ENCODE measurements at regions not wholly inside any gene's neighbourhood (a gene's known extent, or its start where the extent isn't known, plus 50 kb on each side); places are given as distances from the start of the nearest gene placed in this dataset.
"Not testable (repeated sequence)": the region's sequence is repeated elsewhere in the genome, so short reads cannot be mapped to it uniquely, and the experiment has no call there.

- Histone ChIP-seq H3K4me1 (ENCODE audit: control insufficient read depth, insufficient read depth, low read length) (peaks cover 11% of the 10 kb centered on the region; the same call in 1 of the 2 replicates), H3K27me3 (ENCODE audit: control insufficient read depth, insufficient read depth, low read length) (no peaks in the 10 kb centered on the region), H3K4me3 (ENCODE audit: low read depth, low read length) (no peak overlapping the region), H3K9me3 (ENCODE audit: control insufficient read depth, insufficient read depth, low read depth, low read length) (peaks cover 11% of the 10 kb centered on the region), H3K36me3 (ENCODE audit: control insufficient read depth, insufficient read depth, low read length) (no peaks in the 10 kb centered on the region), H3K27ac (ENCODE audit: low read depth, low read length) (no peak overlapping the region), H3K9ac (ENCODE audit: low read length) (no peak overlapping the region)
These were observed 102.1 kb upstream of the CDC42EP3 start for GRCh38 chr2:37773371-37774130.

GRCh38 chr2:37774171-37774944 lies 102.9 kb upstream of the CDC42EP3 start:
- Histone ChIP-seq H3K4me1 (ENCODE audit: control insufficient read depth, insufficient read depth, low read length) (peaks cover 11% of the 10 kb centered on the region; the same call in 1 of the 2 replicates), H3K9me3 (ENCODE audit: control insufficient read depth, insufficient read depth, low read depth, low read length) (peaks cover 11% of the 10 kb centered on the region)
- H3K27me3 ChIP-seq (ENCODE audit: control insufficient read depth, insufficient read depth, low read length); H3K27ac ChIP-seq (ENCODE audit: low read depth, low read length); H3K9ac ChIP-seq (ENCODE audit: low read length); H3K4me3 ChIP-seq (ENCODE audit: low read depth, low read length); H3K36me3 ChIP-seq (ENCODE audit: control insufficient read depth, insufficient read depth, low read length): not testable (repeated sequence)

GRCh38 chr2:37774976-37775907 lies 103.8 kb upstream of the CDC42EP3 start:
- Histone ChIP-seq H3K4me1 (ENCODE audit: control insufficient read depth, insufficient read depth, low read length) (peaks cover 11% of the 10 kb centered on the region; the same call in 1 of the 2 replicates), H3K9me3 (ENCODE audit: control insufficient read depth, insufficient read depth, low read depth, low read length) (peaks cover 11% of the 10 kb centered on the region), H3K36me3 (ENCODE audit: control insufficient read depth, insufficient read depth, low read length) (no peaks in the 10 kb centered on the region), H3K27me3 (ENCODE audit: control insufficient read depth, insufficient read depth, low read length) (no peaks in the 10 kb centered on the region), H3K4me3 (ENCODE audit: low read depth, low read length) (no peak overlapping the region), H3K9ac (ENCODE audit: low read length) (no peak overlapping the region), H3K27ac (ENCODE audit: low read depth, low read length) (0 out of 2 replicates have a peak overlapping the region, but pooled peaks have one; percentile 28)

GRCh38 chr2:37775908-37776250 lies 104.4 kb upstream of the CDC42EP3 start:
- Histone ChIP-seq H3K4me1 (ENCODE audit: control insufficient read depth, insufficient read depth, low read length) (peaks cover 11% of the 10 kb centered on the region; the same call in 1 of the 2 replicates), H3K9ac (ENCODE audit: low read length) (no peak overlapping the region), H3K4me3 (ENCODE audit: low read depth, low read length) (no peak overlapping the region), H3K36me3 (ENCODE audit: control insufficient read depth, insufficient read depth, low read length) (no peaks in the 10 kb centered on the region), H3K27ac (ENCODE audit: low read depth, low read length) (peak overlapping the region; percentile 28; the same call in 1 of the 2 replicates), H3K9me3 (ENCODE audit: control insufficient read depth, insufficient read depth, low read depth, low read length) (peaks cover 11% of the 10 kb centered on the region), H3K27me3 (ENCODE audit: control insufficient read depth, insufficient read depth, low read length) (no peaks in the 10 kb centered on the region)

GRCh38 chr2:37776487-37776886 lies 105.0 kb upstream of the CDC42EP3 start:
- H3K27ac ChIP-seq (ENCODE audit: low read depth, low read length): no peak overlapping the region
- H3K9me3 ChIP-seq (ENCODE audit: control insufficient read depth, insufficient read depth, low read depth, low read length): peaks cover 11% of the 10 kb centered on the region
- H3K9ac ChIP-seq (ENCODE audit: low read length): no peak overlapping the region
- no peaks in the 10 kb centered on the region for H3K36me3 ChIP-seq (ENCODE audit: control insufficient read depth, insufficient read depth, low read length)
- peaks cover 11% of the 10 kb centered on the region; the same call in 1 of the 2 replicates for H3K4me1 ChIP-seq (ENCODE audit: control insufficient read depth, insufficient read depth, low read length)
- no peaks in the 10 kb centered on the region for H3K27me3 ChIP-seq (ENCODE audit: control insufficient read depth, insufficient read depth, low read length)
- H3K4me3 ChIP-seq (ENCODE audit: low read depth, low read length): no peak overlapping the region

- no peaks in the 10 kb centered on the region for H3K27me3 ChIP-seq (ENCODE audit: control insufficient read depth, insufficient read depth, low read length)
- H3K36me3 ChIP-seq (ENCODE audit: control insufficient read depth, insufficient read depth, low read length): no peaks in the 10 kb centered on the region
- H3K4me1 ChIP-seq (ENCODE audit: control insufficient read depth, insufficient read depth, low read length): peaks cover 11% of the 10 kb centered on the region; the same call in 1 of the 2 replicates
- H3K27ac ChIP-seq (ENCODE audit: low read depth, low read length): no peak overlapping the region
- no peak overlapping the region for H3K9ac ChIP-seq (ENCODE audit: low read length)
- peaks cover 9% of the 10 kb centered on the region for H3K9me3 ChIP-seq (ENCODE audit: control insufficient read depth, insufficient read depth, low read depth, low read length)
- H3K4me3 ChIP-seq (ENCODE audit: low read depth, low read length): no peak overlapping the region
These were observed 107.7 kb upstream of the CDC42EP3 start for GRCh38 chr2:37779139-37779538.

- Histone ChIP-seq H3K4me3 (ENCODE audit: low read depth, low read length) (no peak overlapping the region), H3K27me3 (ENCODE audit: control insufficient read depth, insufficient read depth, low read length) (no peaks in the 10 kb centered on the region), H3K36me3 (ENCODE audit: control insufficient read depth, insufficient read depth, low read length) (no peaks in the 10 kb centered on the region), H3K4me1 (ENCODE audit: control insufficient read depth, insufficient read depth, low read length) (peaks cover 11% of the 10 kb centered on the region; the same call in 1 of the 2 replicates), H3K9ac (ENCODE audit: low read length) (no peak overlapping the region), H3K9me3 (ENCODE audit: control insufficient read depth, insufficient read depth, low read depth, low read length) (peaks cover 5% of the 10 kb centered on the region), H3K27ac (ENCODE audit: low read depth, low read length) (no peak overlapping the region)
These were observed 108.4 kb upstream of the CDC42EP3 start for GRCh38 chr2:37779611-37780386.

GRCh38 chr2:37780387-37780676 lies 108.9 kb upstream of the CDC42EP3 start:
- Histone ChIP-seq H3K27ac (ENCODE audit: low read depth, low read length) (no peak overlapping the region), H3K4me1 (ENCODE audit: control insufficient read depth, insufficient read depth, low read length) (peaks cover 11% of the 10 kb centered on the region; the same call in 1 of the 2 replicates), H3K36me3 (ENCODE audit: control insufficient read depth, insufficient read depth, low read length) (no peaks in the 10 kb centered on the region), H3K4me3 (ENCODE audit: low read depth, low read length) (no peak overlapping the region), H3K27me3 (ENCODE audit: control insufficient read depth, insufficient read depth, low read length) (no peaks in the 10 kb centered on the region), H3K9ac (ENCODE audit: low read length) (no peak overlapping the region), H3K9me3 (ENCODE audit: control insufficient read depth, insufficient read depth, low read depth, low read length) (no peaks in the 10 kb centered on the region)

- H3K27me3 ChIP-seq (ENCODE audit: control insufficient read depth, insufficient read depth, low read length): no peaks in the 10 kb centered on the region
- H3K36me3 ChIP-seq (ENCODE audit: control insufficient read depth, insufficient read depth, low read length): no peaks in the 10 kb centered on the region
- no peak overlapping the region for H3K27ac ChIP-seq (ENCODE audit: low read depth, low read length)
- H3K4me3 ChIP-seq (ENCODE audit: low read depth, low read length): no peak overlapping the region
- H3K4me1 ChIP-seq (ENCODE audit: control insufficient read depth, insufficient read depth, low read length): peaks cover 6% of the 10 kb centered on the region; the same call in 1 of the 2 replicates
- 0 out of 2 replicates have a peak, but pooled peaks cover 2% of the 10 kb centered on the region for H3K9me3 ChIP-seq (ENCODE audit: control insufficient read depth, insufficient read depth, low read depth, low read length)
- H3K9ac ChIP-seq (ENCODE audit: low read length): no peak overlapping the region
These were observed 109.6 kb upstream of the CDC42EP3 start for GRCh38 chr2:37781028-37781427.

GRCh38 chr2:37782155-37782673 lies 110.8 kb upstream of the CDC42EP3 start:
- Histone ChIP-seq H3K4me3 (ENCODE audit: low read depth, low read length) (no peak overlapping the region), H3K27ac (ENCODE audit: low read depth, low read length) (no peak overlapping the region), H3K9me3 (ENCODE audit: control insufficient read depth, insufficient read depth, low read depth, low read length) (0 out of 2 replicates have a peak, but pooled peaks cover 3% of the 10 kb centered on the region), H3K4me1 (ENCODE audit: control insufficient read depth, insufficient read depth, low read length) (no peaks in the 10 kb centered on the region), H3K27me3 (ENCODE audit: control insufficient read depth, insufficient read depth, low read length) (no peaks in the 10 kb centered on the region), H3K36me3 (ENCODE audit: control insufficient read depth, insufficient read depth, low read length) (no peaks in the 10 kb centered on the region), H3K9ac (ENCODE audit: low read length) (no peak overlapping the region)
